GM08714 (cell line): ENCODE measurements at regions not wholly inside any gene's neighbourhood (a gene's known extent, or its start where the extent isn't known, plus 50 kb on each side); places are given as distances from the start of the nearest gene placed in this dataset.
"Not testable (repeated sequence)": the region's sequence is repeated elsewhere in the genome, so short reads cannot be mapped to it uniquely, and the experiment has no call there.

Source experiments
- H3K4me3 ChIP-seq: fragments of 200-500 bp; sonication (Bioruptor generic); 2 replicates; pipeline ENCODE4 v1.5.1; 2014; ENCODE audit warnings: mild to moderate bottlenecking, low read length, inconsistent platforms
- ZNF274 ChIP-seq: IDR thresholded peaks from 2 replicates; pipeline ENCODE4 v1.6.1; 2012; ENCODE audit warnings: mild to moderate bottlenecking, low read depth, low read length

DNA sequence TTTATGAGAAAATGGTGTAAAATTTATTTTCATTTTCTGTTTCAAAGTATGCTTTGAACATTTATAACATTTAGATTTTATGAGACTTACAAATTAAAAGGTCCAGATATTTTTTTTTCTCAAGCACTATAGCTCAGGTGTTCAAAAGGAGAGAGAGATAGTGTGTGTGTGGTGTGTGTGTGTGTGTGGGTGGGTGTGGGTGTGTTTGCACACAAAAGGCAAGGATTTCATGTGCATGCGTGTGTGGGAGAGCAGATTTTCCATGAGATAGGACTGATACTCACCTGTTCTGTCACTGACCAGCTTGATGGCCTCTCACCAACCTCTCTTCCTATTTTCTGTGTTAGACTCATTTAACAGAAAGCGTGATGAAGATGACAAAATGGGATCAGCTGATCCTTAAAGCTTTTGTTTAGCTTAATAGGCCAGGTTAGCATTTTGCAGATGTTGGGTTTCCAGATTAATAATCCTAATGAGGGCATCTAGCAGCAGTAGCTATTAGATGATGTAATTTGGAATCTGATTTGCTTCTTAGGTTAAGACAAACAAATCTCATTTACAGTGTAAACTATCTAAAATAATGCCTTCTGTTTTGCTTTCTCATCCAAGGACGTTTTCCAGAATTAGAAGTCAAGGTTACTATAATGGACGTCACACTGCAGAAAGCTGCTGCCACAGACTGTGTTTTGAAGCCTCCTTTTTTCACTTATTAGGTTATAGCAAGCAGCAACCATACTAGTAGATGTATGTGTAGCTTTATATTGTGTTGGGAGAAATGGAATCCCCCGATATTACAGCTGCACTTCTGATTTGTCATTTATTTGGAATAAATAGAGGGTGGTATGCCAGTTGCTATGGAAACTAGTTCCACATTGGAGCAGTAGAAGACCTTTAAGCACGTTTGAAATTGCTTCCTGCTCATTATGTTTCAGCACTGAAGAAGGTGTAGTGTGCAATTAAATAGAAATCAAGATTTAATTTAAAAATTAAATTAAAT lies 355.6 kb downstream of the TAF11L14 start:
- H3K4me3 ChIP-seq = no peak overlapping the region
- no peak for TF ChIP-seq ZNF274

DNA sequence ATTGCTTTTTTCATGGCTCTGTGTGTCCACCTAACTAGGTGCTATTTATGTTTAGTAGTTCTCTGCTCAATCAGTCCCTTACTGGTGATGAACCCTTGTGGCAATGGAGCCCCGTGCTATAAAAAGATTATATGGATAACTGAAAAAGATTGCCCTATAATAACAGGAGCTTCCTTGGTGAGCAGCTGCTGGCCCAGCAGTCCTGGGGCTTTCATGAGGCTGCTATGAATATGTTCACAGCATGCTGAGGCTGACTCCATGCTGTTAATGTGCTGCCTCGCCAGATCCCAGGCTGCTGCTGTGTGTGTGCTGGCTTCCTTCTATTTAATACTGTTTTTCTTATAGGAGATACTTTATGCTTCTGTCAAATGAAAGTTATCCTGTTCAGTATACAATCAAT lies 357.5 kb downstream of the TAF11L14 start:
- TF ChIP-seq ZNF274 = no peak
- H3K4me3 ChIP-seq = no peak overlapping the region

DNA sequence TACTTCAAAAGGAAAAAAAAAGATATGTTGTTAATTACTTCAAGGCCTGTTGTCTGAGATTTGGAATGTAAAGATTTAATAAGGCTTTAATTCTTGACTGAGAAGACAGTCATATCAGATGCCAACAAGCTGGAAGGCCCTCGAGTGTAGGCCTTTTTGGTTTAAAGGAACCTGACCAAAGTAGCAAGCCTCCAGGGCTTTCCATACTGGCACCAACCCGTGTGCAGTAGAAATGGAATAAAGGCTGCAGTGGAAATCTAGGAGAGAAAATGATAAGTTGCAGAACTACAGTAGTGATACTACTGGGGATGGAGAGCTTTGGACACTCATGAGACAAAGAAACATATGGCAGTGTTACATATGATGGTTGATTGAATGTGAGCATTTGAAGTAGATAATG lies 358.0 kb downstream of the TAF11L14 start:
- H3K4me3 ChIP-seq = no peak overlapping the region

DNA sequence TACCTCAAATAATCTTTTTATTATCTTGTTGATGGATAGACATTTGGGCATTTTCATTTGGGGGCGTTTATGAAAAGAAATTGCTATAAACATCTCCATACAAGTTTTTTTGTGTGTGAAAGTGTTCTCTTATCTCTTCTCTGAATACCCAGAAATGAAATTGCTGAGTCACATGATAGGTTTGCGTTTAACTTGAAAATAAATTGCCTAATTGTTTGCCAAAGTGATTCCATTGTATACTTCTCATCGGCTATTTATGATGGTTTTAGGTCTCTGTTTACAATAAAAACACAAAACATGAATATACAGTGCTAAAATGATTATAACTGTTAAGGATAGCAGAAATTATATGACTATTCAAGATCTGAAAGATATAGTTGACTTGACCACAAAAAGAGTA lies 361.7 kb downstream of the TAF11L14 start:
- no peak for TF ChIP-seq ZNF274
- no peak overlapping the region for H3K4me3 ChIP-seq

More for the DNA sequence above, 358.0 kb downstream of the TAF11L14 start:
- no peak for TF ChIP-seq ZNF274

DNA sequence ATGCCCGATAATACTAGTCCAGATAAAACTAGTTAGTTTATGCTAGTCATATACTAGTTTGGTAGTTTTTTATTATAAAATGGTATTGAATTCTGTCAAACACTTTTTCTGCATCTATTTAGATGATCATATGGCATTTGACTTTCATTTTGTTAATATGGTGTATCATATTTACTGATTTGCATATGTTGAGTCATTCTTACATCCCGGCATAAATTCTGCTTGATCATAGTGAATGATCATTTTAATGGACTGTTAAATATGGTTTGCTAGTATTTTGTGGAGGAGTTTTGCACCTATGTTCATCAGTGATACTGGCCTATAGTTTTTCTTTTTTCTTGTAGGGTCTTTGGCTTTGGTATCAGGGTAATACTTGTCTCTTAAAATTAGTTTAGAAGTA lies 365.6 kb downstream of the TAF11L14 start:
- H3K4me3 ChIP-seq = no peak overlapping the region
- no peak for TF ChIP-seq ZNF274

DNA sequence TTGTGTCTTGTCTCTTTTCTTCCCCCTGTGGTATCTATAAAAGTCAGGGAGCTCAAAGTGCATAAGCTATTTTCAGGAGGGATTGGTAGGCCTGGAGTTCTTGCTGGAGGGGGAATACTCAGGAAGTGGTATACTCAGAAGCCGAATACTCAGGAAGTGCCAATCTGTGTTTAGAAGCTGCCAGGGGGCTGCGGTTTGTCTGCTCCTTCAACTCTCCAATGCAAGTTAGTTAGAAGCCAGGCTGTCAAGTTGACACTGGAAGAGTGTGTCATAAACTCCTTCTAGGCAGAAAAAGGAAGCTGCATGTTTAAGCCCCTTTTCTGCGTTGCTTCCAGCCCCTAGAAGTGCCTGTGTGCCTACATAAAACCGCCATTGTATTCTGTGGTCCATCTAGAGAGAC lies 366.5 kb downstream of the TAF11L14 start:
- no peak overlapping the region for H3K4me3 ChIP-seq

DNA sequence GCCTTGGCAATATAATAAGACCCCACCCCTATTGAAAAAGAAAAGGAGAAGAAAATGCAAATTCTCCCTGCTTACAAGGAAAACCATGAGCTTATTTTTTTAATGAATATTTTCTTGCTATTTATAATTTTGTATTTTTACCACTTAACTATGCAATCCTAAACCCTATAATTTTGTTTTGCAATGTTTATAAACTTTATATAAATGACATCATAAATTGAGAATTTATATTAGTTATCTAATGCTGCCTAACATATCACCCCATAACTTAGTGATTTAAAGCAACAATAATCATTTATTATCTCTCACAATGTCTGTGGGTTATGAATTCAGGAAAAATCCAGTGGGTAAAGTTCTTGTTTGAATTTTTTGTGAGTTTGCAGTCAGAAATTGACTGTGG lies 369.1 kb downstream of the TAF11L14 start:
- no peak for TF ChIP-seq ZNF274
- no peak overlapping the region for H3K4me3 ChIP-seq

More for the DNA sequence above, 366.5 kb downstream of the TAF11L14 start:
- TF ChIP-seq ZNF274 = no peak

DNA sequence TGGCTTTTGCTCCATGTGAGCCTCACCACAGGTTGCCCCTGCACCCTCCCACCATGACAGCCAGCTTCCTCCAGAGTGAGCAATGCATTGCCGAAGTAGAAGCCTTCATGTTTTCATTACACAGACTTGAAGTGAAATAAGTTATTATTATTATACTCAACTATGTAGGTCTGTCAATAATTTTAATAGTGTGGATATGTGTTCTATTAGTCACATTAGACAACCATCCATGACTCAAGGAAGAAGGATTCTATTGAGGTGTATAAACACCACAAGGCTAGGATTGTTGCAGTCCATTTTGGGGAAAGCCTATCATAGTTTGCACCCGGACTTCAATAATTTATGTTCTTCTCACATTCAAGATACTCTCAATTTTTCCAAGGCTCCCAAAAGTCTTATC lies 369.5 kb downstream of the TAF11L14 start:
- TF ChIP-seq ZNF274 = no peak
- no peak overlapping the region for H3K4me3 ChIP-seq

DNA sequence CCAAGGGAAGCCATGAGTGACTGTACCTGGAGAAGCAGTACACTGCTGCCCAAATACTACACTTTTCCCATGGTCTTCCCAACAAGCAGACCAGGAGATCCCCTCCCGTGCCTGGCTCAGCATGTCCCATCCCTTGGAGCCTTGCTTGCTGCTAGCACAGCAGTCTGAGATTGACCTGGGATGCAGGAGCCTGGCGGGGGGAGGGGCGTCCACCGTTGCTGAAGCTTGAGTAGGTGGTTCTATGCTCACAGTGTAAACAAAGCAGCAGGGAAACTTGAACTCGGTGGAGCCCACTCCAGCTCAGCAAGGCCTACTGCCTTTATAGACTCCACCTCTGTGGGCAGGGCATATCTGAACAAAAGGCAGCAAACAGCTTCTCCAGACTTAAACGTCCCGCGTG lies 372.0 kb downstream of the TAF11L14 start:
- H3K4me3 ChIP-seq = not testable (repeated sequence)

DNA sequence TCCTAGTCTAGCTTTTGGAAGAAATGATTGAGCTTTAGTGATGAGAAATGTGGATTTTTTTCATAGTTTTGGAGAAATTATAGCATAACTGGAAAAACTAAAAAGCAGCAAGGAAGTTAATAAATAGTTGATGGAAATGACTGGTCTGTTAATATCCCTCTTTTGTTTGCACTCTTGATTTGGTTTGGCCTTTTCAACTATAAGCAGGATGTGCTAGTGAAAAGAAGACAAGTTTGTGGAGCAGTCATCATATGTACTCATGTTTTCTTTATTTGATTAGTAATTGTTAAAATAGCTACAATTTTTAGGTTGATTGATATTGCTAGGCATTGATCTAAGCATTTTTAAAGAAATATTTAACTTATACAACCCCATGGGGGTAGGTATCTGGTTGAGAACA lies 374.7 kb downstream of the TAF11L14 start:
- TF ChIP-seq ZNF274 = no peak
- H3K4me3 ChIP-seq = no peak overlapping the region

DNA sequence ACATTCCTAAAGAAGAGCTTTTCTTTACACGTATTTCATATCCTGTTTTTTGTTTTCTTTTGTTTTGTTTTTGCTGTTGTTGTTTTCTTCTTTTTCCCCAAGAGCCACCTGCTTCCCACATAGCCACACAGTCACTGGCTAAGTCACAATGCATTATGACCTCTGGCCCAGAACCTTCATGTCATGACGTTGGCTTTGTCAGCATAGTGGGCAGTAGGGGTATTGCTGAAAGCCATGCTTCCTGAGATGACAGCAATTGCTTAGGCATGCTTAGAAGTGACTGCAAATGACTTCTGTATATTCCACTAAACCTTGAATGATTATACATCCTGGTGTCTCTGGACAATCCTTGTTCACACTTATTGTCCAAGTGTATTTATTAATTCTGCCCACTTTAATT lies 375.8 kb downstream of the TAF11L14 start:
- no peak overlapping the region for H3K4me3 ChIP-seq
- TF ChIP-seq ZNF274 = no peak

DNA sequence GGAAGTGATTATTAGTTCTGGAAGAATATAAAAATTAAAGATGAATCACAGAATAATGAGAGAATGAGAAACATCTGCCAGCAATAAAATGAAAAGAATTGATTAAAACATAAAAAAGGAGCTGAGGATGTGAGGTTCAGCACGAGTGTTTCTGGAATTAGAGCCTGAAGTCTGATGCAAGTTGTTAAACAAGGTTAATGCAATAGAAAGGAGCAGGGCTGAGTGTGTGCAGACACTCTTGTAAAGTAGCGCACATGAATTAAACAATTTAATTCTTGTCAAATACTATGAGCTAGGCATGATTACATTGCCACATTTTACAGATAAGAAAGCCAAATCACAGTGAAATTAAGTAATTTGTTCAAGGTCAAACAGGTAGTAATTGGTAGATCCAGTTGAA lies 384.2 kb downstream of the TAF11L14 start:
- H3K4me3 ChIP-seq = no peak overlapping the region
- TF ChIP-seq ZNF274 = no peak

DNA sequence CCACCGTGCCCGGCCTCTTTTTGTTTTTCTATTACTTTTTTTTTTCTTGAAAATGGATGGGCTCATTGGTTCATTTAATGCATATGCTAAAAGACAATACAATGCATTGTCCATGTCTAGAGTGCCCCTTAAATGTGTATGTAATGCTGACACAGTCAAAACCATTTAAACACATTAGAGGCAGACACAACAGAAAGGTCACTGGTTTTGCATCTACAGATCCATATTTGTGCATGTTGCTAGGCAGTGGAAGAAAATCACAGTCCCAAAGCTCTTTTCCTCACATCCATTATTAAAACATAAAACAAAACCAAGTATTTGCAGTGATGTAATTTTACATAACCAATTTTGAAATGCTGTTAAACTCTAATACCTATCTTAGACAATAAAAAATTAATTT lies 389.0 kb downstream of the TAF11L14 start:
- no peak for TF ChIP-seq ZNF274

DNA sequence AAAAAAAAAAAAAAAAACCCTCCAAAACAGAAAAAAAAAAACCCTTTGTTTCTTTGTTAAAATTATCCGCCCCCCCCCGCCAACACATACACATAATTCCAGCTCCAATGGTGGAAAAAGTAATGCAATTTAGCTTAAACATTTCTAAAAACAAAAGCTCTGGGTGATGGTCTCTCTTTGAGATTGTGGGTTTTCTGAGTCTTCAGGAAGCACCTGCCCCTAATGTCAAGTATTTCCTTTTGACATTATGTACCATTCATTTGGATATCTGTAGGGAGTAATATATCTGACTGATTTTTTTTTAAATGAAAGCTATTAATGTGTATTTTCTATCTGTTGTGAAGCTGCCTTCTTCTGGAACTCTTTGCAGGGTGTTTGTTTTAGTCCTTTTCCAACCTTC lies 389.7 kb downstream of the TAF11L14 start:
- TF ChIP-seq ZNF274 = no peak
- H3K4me3 ChIP-seq = no peak overlapping the region

More for the DNA sequence above, 389.0 kb downstream of the TAF11L14 start:
- H3K4me3 ChIP-seq = no peak overlapping the region

DNA sequence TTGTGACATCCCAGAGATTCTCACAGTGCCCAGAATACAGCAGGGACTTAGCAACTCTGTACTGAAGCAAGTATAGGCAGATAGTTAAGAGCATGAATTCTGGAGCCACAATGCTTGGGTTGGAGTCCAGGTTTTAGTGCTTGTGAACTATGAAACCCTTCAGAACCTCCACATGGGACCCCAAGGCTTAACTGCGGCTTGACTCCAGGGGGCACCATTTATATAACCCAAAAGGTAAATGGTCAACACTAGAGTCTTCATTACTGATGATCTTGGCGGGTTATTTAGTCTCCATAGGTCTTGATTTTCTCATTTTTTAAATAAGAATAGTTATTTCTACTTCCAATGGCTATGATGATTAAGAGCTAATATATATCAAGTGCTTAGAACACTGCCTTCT lies 390.3 kb downstream of the TAF11L14 start:
- H3K4me3 ChIP-seq = no peak overlapping the region
- TF ChIP-seq ZNF274 = no peak
